ENCODE measurements at regions not wholly inside any gene's neighbourhood (a gene's known extent, or its start where the extent isn't known, plus 50 kb on each side); places are given as distances from the start of the nearest gene placed in this dataset.

- TF ChIP-seq POLR2AphosphoS5 (IDR thresholded peaks at IDR 0.05), result no peak
- no peak for TF ChIP-seq CTCF (IDR thresholded peaks at IDR 0.05)
- TF ChIP-seq EP300 (IDR thresholded peaks at IDR 0.05), result no peak
- no peak for TF ChIP-seq POLR2A (IDR thresholded peaks at IDR 0.05; ENCODE audit: low read depth)
- no peaks in the 10 kb centered on the region for H3K36me3 ChIP-seq
- H3K27me3 ChIP-seq, result no peaks in the 10 kb centered on the region
- no peak for DNase-seq (ENCODE audit: extremely low spot score)
- no peaks in the 10 kb centered on the region for H3K4me1 ChIP-seq
- no peak overlapping the region for H3K4me3 ChIP-seq
- no peak overlapping the region for H3K27ac ChIP-seq (replicated peaks in 1 of 4)
- intact Hi-C loops (cut with DNase I), result no loop called here
- H3K9me3 ChIP-seq, result no peaks in the 10 kb centered on the region
Measured at GRCh38 chrX:148228521-148228920, 247.4 kb downstream of the FMR1NB start.

GRCh38 chrX:148229801-148230303 is 248.7 kb downstream of the FMR1NB start:
- Histone ChIP-seq H3K4me3 (no peak overlapping the region), H3K4me1 (no peaks in the 10 kb centered on the region), H3K9me3 (no peaks in the 10 kb centered on the region), H3K36me3 (no peaks in the 10 kb centered on the region), H3K27ac (replicated peaks in 1 of 4) (no peak overlapping the region), H3K27me3 (no peaks in the 10 kb centered on the region)
- intact Hi-C loops (cut with DNase I), result no loop called here
- TF ChIP-seq POLR2A (IDR thresholded peaks at IDR 0.05; ENCODE audit: low read depth), result no peak
- TF ChIP-seq EP300 (IDR thresholded peaks at IDR 0.05), result no peak
- TF ChIP-seq CTCF (IDR thresholded peaks at IDR 0.05), result no peak
- TF ChIP-seq POLR2AphosphoS5 (IDR thresholded peaks at IDR 0.05), result no peak
- DNase-seq (ENCODE audit: extremely low spot score), result no peak
- WGBS, result 50% methylated on average over 1 of the region's 1 CpG

DNA sequence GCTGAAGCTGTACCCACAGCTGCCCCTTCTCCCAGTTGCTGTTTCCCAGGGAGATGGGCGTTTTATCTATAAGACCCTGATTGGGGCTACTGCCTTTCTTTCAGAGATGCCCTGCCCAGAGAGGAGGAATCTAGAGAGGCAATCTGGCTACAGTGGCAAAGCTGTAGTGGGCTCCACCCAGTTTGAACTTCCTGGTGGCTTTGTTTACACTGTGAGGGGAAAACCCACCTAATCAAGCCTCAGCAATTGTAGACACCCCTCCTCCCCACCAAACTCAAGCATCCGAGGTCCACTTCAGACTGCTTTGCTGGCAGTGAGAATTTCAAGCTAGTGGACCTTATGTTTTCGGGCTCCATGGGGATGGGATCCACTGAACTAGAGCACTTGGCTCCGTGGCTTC is 240.4 kb upstream of the AFF2 start:
- intact Hi-C loops (cut with DNase I), result no loop called here

GRCh38 chrX:148265829-148266228 is 234.6 kb upstream of the AFF2 start:
- no peak overlapping the region for H3K4me3 ChIP-seq
- TF ChIP-seq CTCF (IDR thresholded peaks at IDR 0.05) (no peak), POLR2A (IDR thresholded peaks at IDR 0.05; ENCODE audit: low read depth) (no peak), POLR2AphosphoS5 (IDR thresholded peaks at IDR 0.05) (no peak), EP300 (IDR thresholded peaks at IDR 0.05) (no peak)
- H3K27me3 ChIP-seq, result no peaks in the 10 kb centered on the region
- H3K9me3 ChIP-seq, result no peaks in the 10 kb centered on the region
- no peak overlapping the region for H3K27ac ChIP-seq (replicated peaks in 1 of 4)
- no peak for DNase-seq (ENCODE audit: extremely low spot score)
- H3K36me3 ChIP-seq, result no peaks in the 10 kb centered on the region
- intact Hi-C loops (cut with DNase I), result no loop called here
- no peaks in the 10 kb centered on the region for H3K4me1 ChIP-seq

More for the DNA sequence above, 240.4 kb upstream of the AFF2 start:
- 41% methylated on average over 4 of the region's 4 CpGs for WGBS
- Histone ChIP-seq H3K4me3 (no peak overlapping the region), H3K27me3 (no peaks in the 10 kb centered on the region), H3K36me3 (no peaks in the 10 kb centered on the region), H3K9me3 (no peaks in the 10 kb centered on the region), H3K4me1 (no peaks in the 10 kb centered on the region), H3K27ac (replicated peaks in 1 of 4) (no peak overlapping the region)
- DNase-seq (ENCODE audit: extremely low spot score), result no peak
- TF ChIP-seq CTCF (IDR thresholded peaks at IDR 0.05) (no peak), POLR2AphosphoS5 (IDR thresholded peaks at IDR 0.05) (no peak), POLR2A (IDR thresholded peaks at IDR 0.05; ENCODE audit: low read depth) (no peak), EP300 (IDR thresholded peaks at IDR 0.05) (no peak)

DNA sequence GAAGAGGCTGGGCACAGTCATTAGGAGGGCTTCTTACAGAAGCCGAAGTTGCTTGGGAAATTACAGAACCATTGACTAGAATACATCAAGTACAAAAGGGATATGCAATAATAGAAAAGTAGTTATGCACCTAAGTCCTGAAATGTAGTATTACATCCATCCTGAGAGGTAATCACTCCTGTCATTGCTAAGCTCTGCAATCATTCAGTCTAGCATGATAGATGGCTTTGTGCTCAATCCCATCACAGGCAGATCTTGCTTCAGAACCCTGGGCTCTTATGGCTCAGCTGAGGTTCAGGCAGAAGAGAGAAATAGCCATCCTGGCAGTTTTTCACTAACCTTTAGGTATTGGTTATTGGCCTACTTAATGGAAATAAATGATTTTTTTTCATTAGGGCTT is 231.7 kb upstream of the AFF2 start:
- Histone ChIP-seq H3K27me3 (no peaks in the 10 kb centered on the region), H3K4me3 (no peak overlapping the region), H3K27ac (replicated peaks in 1 of 4) (no peak overlapping the region), H3K36me3 (no peaks in the 10 kb centered on the region), H3K4me1 (no peaks in the 10 kb centered on the region), H3K9me3 (no peaks in the 10 kb centered on the region)
- TF ChIP-seq CTCF (IDR thresholded peaks at IDR 0.05), result no peak
- no peak for DNase-seq (ENCODE audit: extremely low spot score)
- intact Hi-C loops (cut with DNase I), result no loop called here
- 77% methylated on average over 1 of the region's 1 CpG for WGBS
